Activated T-cell treated with anti-CD3 and anti-CD28 coated beads, Interleukin-2, amount 50 U/mL, for 1 hour (primary cell): ENCODE measurements at regions not wholly inside any gene's neighbourhood (a gene's known extent, or its start where the extent isn't known, plus 50 kb on each side); places are given as distances from the start of the nearest gene placed in this dataset.
"Not testable (repeated sequence)": the region's sequence is repeated elsewhere in the genome, so short reads cannot be mapped to it uniquely, and the experiment has no call there.

Source experiments
- DNase-seq: peaks from one replicate; pipeline ENCODE4 v3.0.0-alpha.2; 2020

GRCh38 chr1:8227674-8228073 lies 90.2 kb upstream of the SLC45A1 start:
- DNase-seq = not testable (repeated sequence)

GRCh38 chr1:8226747-8227146 lies 91.2 kb upstream of the SLC45A1 start:
- DNase-seq = no peak

GRCh38 chr1:8226024-8226423 lies 91.9 kb upstream of the SLC45A1 start:
- not testable (repeated sequence) for DNase-seq

- DNase-seq = no peak
Measured at GRCh38 chr1:8223526-8223925, 94.4 kb upstream of the SLC45A1 start.

GRCh38 chr1:8222789-8223188 lies 95.1 kb upstream of the SLC45A1 start:
- no peak for DNase-seq

- DNase-seq = no peak
Measured at GRCh38 chr1:8219530-8219929, 98.4 kb upstream of the SLC45A1 start.

GRCh38 chr1:8218351-8219092 lies 99.4 kb upstream of the SLC45A1 start:
- no peak for DNase-seq

- no peak for DNase-seq
Measured at GRCh38 chr1:8217809-8218208, 100.1 kb upstream of the SLC45A1 start.

- peak; percentile 41 for DNase-seq
Measured at GRCh38 chr1:8217011-8217711, 100.8 kb upstream of the SLC45A1 start.

GRCh38 chr1:8216005-8216404 lies 101.9 kb upstream of the SLC45A1 start:
- no peak for DNase-seq

GRCh38 chr1:8214501-8215173 lies 103.3 kb upstream of the SLC45A1 start:
- no peak for DNase-seq

- DNase-seq = no peak
Measured at GRCh38 chr1:8213676-8214075, 104.2 kb upstream of the SLC45A1 start.

GRCh38 chr1:8213136-8213535 lies 104.8 kb upstream of the SLC45A1 start:
- DNase-seq = no peak

GRCh38 chr1:8212580-8213031 lies 105.3 kb upstream of the SLC45A1 start:
- DNase-seq = no peak

- no peak for DNase-seq
Measured at GRCh38 chr1:8211883-8212579, 105.9 kb upstream of the SLC45A1 start.

GRCh38 chr1:8211251-8211882 lies 106.5 kb upstream of the SLC45A1 start:
- no peak for DNase-seq

- DNase-seq = no peak
Measured at GRCh38 chr1:8207202-8207601, 110.7 kb upstream of the SLC45A1 start.

- no peak for DNase-seq
Measured at GRCh38 chr1:8206391-8206790, 111.5 kb upstream of the SLC45A1 start.

GRCh38 chr1:8205771-8206170 lies 112.1 kb upstream of the SLC45A1 start:
- no peak for DNase-seq

- no peak for DNase-seq
Measured at GRCh38 chr1:8204826-8205225, 113.1 kb upstream of the SLC45A1 start.

- DNase-seq = no peak
Measured at GRCh38 chr1:8203551-8203950, 114.4 kb upstream of the SLC45A1 start.

- DNase-seq = no peak
Measured at GRCh38 chr1:8203056-8203455, 114.9 kb upstream of the SLC45A1 start.
